ENCODE measurements at regions not wholly inside any gene's neighbourhood (a gene's known extent, or its start where the extent isn't known, plus 50 kb on each side); places are given as distances from the start of the nearest gene placed in this dataset.

DNA sequence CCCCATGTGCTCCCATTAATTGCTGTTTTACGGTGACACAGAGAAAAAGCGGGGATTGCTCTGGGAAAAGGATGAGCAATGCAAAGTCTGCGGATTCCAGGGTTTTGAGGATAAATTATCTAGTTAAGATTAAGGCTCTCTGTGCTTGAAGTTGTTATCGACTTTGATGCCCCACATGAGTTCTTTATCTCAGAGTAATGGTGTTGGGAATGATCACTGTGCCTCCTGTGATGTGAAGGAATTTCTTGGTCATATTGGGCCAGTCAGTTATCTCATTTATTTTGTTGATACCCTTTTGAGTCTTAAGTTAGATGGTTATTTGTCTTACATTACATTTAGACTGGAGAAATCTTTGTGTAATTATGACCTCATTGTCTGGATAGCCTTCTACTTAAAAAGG, 184.6 kb upstream of the MEX3C start:
- WGBS, 4 donors = 65 to 73% (median 72%) methylated on average over 4 of the region's 4 CpGs
- ATAC-seq (no peak), DNase-seq (no peak)
- Histone ChIP-seq H3K4me3 (no peak overlapping the region), H3K27me3 (no peaks in the 10 kb centered on the region), H3K9me3 (no peaks in the 10 kb centered on the region), H3K27ac (no peak overlapping the region), H3K4me1 (no peaks in the 10 kb centered on the region), H3K36me3 (no peaks in the 10 kb centered on the region)
- intact Hi-C loops (cut with DNase I) = loop anchor here in 5 of 10 donors (5.0 to 10.0 kb wide), 4 partner anchors 97 to 270 kb away; no protein-coding TSS in a partner anchor
- TF ChIP-seq POLR2A (IDR thresholded peaks at IDR 0.05) = no peak
- TF ChIP-seq, protein P1, sequence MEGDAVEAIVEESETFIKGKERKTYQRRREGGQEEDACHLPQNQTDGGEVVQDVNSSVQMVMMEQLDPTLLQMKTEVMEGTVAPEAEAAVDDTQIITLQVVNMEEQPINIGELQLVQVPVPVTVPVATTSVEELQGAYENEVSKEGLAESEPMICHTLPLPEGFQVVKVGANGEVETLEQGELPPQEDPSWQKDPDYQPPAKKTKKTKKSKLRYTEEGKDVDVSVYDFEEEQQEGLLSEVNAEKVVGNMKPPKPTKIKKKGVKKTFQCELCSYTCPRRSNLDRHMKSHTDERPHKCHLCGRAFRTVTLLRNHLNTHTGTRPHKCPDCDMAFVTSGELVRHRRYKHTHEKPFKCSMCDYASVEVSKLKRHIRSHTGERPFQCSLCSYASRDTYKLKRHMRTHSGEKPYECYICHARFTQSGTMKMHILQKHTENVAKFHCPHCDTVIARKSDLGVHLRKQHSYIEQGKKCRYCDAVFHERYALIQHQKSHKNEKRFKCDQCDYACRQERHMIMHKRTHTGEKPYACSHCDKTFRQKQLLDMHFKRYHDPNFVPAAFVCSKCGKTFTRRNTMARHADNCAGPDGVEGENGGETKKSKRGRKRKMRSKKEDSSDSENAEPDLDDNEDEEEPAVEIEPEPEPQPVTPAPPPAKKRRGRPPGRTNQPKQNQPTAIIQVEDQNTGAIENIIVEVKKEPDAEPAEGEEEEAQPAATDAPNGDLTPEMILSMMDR (IDR thresholded peaks at IDR 0.05) = no peak

DNA sequence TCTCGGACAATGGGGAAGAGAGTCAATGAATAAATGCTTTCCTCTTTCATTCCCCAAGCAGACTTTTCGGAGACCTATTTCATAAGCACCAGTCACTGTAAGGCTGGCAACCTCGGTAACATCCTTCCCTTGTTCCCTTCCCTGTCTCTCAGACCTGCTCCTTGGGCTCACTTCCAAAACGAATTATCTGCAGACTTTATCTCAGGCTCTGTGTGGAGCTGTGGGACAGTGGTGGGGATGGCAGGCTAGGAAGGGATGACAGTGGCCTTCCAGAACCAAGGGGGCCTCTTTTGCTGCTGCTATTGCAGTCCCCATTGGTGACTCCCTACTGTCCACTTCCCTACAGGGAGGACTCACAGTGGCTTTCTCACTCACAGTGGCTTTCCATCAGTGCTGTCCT, 185.6 kb upstream of the MEX3C start:
- no peak for TF ChIP-seq POLR2A (IDR thresholded peaks at IDR 0.05)
- TF ChIP-seq, protein P1 (IDR thresholded peaks at IDR 0.05) = no peak
- Histone ChIP-seq H3K9me3 (no peaks in the 10 kb centered on the region), H3K36me3 (no peaks in the 10 kb centered on the region), H3K27me3 (no peaks in the 10 kb centered on the region), H3K4me3 (no peak overlapping the region), H3K4me1 (no peaks in the 10 kb centered on the region), H3K27ac (no peak overlapping the region)
- DNase-seq (no peak), ATAC-seq (no peak)
- WGBS, 4 donors = 66 to 79% (median 76%) methylated on average over 4 of the region's 4 CpGs
- intact Hi-C loops (cut with DNase I) = loop anchor here in 5 of 10 donors (5.0 to 10.0 kb wide), 4 partner anchors 98 to 271 kb away; no protein-coding TSS in a partner anchor

DNA sequence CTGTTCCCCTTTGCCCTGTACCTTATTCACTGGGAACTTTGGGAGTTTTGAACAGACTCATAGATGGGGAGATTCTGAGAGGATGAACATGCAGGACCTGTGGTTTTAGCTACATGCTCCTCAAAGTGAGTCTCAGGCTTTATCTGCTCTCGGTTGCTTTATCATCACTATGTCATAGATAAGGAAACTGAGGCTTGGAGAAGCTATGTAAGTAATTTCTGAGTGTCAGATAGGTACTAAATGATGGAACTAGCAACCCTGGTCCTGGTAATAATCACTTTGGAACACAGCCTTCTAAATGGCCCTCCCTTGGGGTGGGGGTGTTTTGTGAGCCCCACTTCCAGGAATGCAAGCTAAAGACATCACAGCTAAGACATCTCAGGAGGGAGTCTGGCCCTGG, 186.2 kb upstream of the MEX3C start:
- Histone ChIP-seq H3K36me3 (no peaks in the 10 kb centered on the region), H3K4me3 (no peak overlapping the region), H3K4me1 (no peaks in the 10 kb centered on the region), H3K27ac (no peak overlapping the region), H3K27me3 (no peaks in the 10 kb centered on the region), H3K9me3 (no peaks in the 10 kb centered on the region)
- TF ChIP-seq POLR2A (IDR thresholded peaks at IDR 0.05) = no peak
- TF ChIP-seq, protein P1 (IDR thresholded peaks at IDR 0.05) = no peak
- intact Hi-C loops (cut with DNase I) = loop anchor here in 6 of 10 donors (2.0 to 10.0 kb wide), 5 partner anchors 99 to 273 kb away; no protein-coding TSS in a partner anchor
- WGBS, 4 donors = 74 to 92% (median 85%) methylated on average over 1 of the region's 1 CpG
- ATAC-seq (no peak), DNase-seq (no peak)

DNA sequence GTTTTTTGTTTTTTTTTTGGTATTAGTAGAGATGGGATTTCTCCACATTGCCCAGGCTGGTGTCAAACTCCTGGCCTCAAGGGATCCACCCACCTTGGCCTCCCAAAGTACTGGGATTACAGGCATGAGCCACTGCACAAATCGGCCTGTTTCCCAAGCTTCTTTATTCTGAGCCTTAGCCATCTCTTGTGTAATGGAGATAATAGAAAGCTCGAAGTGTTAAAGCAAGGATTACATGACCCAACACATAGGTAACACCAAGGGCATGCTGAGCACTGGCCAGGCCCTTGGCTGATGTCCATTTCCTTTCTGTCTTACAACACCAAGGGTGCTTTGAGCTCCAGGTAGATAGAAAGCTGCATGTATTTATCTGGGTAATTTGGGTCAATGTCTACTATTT, 187.8 kb upstream of the MEX3C start:
- no peaks in the 10 kb centered on the region for H3K9me3 ChIP-seq
- WGBS, 4 donors = 57 to 75% (median 59%) methylated on average over 2 of the region's 2 CpGs
- no peak overlapping the region for H3K27ac ChIP-seq
- no peak overlapping the region for H3K4me3 ChIP-seq
- no peak for ATAC-seq
- intact Hi-C loops (cut with DNase I) = loop anchor here in 4 of 10 donors (2.0 to 10.0 kb wide), 5 partner anchors 100 to 278 kb away; no protein-coding TSS in a partner anchor
- no peaks in the 10 kb centered on the region for H3K36me3 ChIP-seq
- H3K27me3 ChIP-seq = no peaks in the 10 kb centered on the region
- TF ChIP-seq, protein P1 (IDR thresholded peaks at IDR 0.05) = no peak
- no peak for TF ChIP-seq POLR2A (IDR thresholded peaks at IDR 0.05)
- no peak for DNase-seq
- H3K4me1 ChIP-seq = no peaks in the 10 kb centered on the region

Measured in heart left ventricle (tissue), 16 donors.